GM21619 (cell line): ENCODE measurements at regions not wholly inside any gene's neighbourhood (a gene's known extent, or its start where the extent isn't known, plus 50 kb on each side); places are given as distances from the start of the nearest gene placed in this dataset.

Experiments
- ATAC-seq: cut with Tn5 transposase; IDR thresholded peaks from one replicate; pipeline ENCODE4 v1.9.1; 2021; ENCODE audit not compliant: unreplicated experiment

DNA sequence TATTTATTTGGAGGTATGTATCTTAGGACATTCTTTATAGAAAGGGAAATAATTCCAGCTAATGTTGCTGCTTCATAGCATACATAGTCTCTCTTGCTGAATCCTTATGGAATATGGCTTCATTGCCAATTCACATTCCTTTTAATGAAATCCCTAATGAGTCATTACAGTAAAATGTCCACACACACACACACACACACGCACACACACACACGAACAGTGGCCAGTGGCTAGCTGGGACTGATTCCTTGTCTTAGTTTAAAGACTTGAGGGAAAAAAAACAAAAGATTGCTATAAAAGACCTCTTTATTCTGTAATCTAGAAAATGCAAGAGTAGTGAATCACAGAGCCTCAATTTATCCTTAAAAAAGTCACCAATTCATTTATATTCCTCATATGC lies 301.6 kb downstream of the SLITRK6 start:
- ATAC-seq = no peak

- ATAC-seq = no peak
Observed at GRCh38 chr13:85492283-85492682, 306.9 kb downstream of the SLITRK6 start.

- no peak for ATAC-seq
Observed at GRCh38 chr13:85486663-85487062, 312.6 kb downstream of the SLITRK6 start.

- ATAC-seq = no peak
Observed at GRCh38 chr13:85473144-85473543, 326.1 kb downstream of the SLITRK6 start.

DNA sequence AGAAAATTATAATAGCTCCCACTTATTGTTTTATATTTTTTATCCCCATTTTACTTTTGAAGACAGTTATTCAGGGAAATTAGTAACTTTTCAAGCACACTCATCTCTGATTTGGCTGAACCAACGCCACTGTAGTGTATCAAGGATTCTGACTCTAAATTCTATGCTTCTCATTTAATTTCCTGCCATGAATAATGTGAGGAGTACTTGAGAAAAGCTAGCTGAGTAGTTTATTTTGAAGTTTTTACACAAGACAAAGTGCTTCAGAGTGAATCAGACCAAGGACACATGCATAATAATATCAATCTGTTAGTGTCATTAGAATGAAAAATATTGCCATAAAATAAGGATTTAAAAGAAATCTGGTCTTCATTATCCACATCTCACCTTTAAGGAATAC lies 329.9 kb downstream of the SLITRK6 start:
- ATAC-seq = no peak

GRCh38 chr13:85462792-85463425 lies 336.3 kb downstream of the SLITRK6 start:
- ATAC-seq = no peak

GRCh38 chr13:85461621-85462020 lies 337.6 kb downstream of the SLITRK6 start:
- no peak for ATAC-seq

GRCh38 chr13:85445534-85445933 lies 353.7 kb downstream of the SLITRK6 start:
- ATAC-seq = no peak

GRCh38 chr13:85441975-85442374 lies 357.2 kb downstream of the SLITRK6 start:
- no peak for ATAC-seq

- no peak for ATAC-seq
Observed at GRCh38 chr13:85441364-85441763, 357.9 kb downstream of the SLITRK6 start.

DNA sequence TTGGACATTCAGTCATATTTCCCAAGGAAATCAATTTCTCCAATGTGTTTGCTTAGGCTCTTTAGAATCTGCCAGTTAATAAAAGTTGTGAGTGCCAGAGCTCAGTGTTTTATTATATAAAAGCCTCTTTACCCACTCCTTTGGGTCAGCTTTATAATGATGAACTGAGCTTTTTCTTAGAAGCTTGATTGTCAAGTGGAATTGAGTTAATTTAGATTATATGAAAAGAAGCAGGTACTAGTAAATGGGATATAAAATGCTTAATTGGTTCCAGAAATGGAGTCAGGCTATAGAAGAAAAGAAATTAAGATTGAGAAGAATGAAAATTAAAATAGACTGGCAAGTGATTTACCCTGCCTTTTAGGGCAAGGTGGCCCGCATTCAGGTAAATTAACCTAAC lies 363.2 kb downstream of the SLITRK6 start:
- no peak for ATAC-seq

- no peak for ATAC-seq
Observed at GRCh38 chr13:85434927-85435326, 364.3 kb downstream of the SLITRK6 start.

DNA sequence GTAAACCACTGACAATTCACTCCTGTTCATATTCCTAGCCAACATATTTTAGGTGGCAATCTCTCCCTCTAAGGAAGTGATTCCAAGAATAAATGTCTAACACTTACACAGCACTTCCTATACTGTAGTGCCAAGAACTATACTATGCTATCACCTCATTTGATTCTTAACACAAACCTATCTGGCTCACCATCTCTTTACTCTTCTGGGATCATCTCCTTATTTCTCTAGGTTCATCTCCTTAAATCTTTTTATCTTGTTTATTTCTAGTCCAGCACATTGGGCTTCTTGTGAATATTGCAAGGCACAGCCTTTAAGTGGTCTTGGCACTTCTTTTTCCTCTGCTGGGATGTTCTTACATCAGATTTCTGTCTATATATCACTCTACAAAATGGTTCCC lies 366.3 kb downstream of the SLITRK6 start:
- ATAC-seq = no peak

DNA sequence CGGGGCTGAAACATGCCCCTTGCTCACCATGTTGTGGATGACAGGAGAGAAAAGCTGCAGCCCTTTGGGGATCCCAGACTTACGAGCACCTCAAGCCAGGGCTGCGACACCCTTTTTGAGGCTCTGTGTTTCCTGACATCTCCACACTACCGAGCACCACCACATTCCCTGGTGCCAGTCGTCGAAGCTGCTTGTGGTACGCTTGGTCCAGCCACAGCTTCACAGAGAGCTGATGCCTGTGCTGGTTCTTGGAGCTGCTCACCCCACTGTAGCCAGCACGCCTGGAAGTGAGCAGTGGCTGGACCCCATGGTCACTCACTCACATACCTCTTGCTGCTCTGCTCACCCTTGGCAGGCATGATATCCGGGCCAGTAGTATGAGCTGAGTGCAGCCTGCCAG lies 367.5 kb downstream of the SLITRK6 start:
- no peak for ATAC-seq

DNA sequence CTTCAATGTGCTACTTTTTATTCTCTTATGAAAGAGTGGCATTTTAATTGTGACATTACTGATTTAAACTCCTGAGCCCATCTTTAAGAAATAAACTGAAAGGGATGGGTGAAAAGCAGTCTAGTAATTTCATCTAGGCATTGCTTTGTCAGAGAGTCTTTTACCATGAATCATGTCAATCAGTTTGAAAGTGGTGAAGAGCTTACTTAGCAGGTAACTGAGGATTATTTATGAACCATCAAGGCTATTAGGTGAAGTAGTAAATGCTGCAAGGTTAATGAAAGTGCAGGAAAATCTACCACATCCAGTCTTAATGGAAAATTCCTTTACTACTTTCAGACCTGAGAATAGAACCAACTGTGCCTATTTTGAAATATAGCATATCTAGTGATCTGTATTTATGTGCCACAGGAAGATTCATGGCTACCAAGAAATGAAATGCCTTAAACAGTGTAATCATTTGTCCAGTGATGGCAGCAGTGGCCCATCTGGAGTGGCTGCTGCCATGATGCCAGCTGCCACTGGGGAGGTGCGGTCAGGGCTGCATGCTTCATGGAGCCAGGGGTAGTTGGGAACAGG lies 368.9 kb downstream of the SLITRK6 start:
- no peak for ATAC-seq

GRCh38 chr13:85427416-85427815 lies 371.8 kb downstream of the SLITRK6 start:
- ATAC-seq = no peak

DNA sequence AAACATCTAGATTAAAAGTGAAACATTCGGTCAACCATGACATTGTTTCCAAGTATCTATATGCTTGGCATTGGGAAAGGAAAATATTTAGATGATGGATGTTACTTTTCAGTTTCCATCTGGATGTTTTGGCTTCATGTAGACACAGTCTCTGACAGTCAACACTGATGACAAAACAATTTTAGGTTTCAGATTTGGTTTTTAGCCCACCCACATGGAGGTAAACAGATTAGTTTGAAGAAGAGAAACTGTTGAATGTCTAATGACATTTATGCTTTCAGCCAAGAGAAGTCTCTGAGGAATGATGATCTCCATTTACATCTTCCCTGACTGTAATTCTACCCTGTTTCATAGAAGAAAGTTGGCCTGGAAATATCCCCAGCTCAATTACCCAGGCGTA lies 379.1 kb downstream of the SLITRK6 start:
- no peak for ATAC-seq

GRCh38 chr13:85419611-85420010 lies 379.6 kb downstream of the SLITRK6 start:
- no peak for ATAC-seq

GRCh38 chr13:85417807-85418206 lies 381.4 kb downstream of the SLITRK6 start:
- no peak for ATAC-seq

DNA sequence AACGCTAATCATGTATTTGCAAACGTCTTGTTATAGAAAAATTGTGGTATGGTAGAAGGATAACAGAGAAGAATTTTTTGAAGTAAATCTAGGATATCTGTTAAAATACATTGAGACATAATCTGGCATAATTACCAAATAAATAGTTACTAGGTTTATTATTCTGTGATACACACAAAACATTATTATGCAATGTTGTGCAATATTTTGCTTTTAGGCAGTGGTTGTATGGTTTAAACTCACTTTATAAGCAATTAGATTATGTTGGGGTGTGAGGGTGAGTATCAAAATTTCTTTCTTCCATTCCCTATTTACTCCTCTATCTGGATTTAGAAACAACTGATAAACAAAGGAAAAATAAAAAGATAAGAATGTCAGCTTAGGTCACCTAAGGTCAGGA lies 385.6 kb downstream of the SLITRK6 start:
- no peak for ATAC-seq

DNA sequence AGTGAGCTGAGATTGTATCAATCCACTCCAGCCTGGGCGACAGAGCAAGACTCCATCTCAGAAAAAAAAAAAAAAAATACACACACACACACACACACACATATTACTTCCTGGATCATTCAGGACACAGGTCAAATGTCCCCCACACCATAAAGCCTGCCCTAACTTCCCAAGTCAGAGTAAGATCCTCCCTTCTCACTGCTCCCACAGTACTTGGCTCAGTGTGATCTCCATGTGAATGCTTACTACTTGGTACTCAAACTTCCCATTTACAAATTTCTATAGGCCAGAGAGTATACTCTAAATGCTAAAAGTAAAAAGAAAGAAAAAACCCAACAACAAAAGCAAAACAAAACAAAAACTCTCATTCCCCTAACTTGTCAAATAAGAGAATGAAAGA lies 386.8 kb downstream of the SLITRK6 start:
- no peak for ATAC-seq

DNA sequence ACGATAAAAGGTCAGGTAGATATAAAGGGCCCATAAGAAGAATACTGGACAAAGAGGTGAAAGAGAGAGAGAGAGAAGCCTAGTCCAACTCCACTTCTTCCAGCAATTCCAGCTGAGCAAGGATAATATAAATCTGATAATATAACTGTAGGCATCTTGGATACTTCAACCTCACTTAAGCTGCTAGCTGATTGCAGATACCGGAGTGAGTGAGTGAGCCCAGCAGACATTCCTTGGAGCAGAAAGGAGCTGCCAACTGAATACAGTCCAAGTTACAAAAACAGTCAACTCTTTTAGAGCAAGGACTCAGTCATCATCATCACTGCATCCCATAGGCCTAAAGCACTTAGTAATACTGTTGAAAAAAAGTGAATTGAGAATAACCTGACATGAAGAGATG lies 387.6 kb downstream of the SLITRK6 start:
- no peak for ATAC-seq

DNA sequence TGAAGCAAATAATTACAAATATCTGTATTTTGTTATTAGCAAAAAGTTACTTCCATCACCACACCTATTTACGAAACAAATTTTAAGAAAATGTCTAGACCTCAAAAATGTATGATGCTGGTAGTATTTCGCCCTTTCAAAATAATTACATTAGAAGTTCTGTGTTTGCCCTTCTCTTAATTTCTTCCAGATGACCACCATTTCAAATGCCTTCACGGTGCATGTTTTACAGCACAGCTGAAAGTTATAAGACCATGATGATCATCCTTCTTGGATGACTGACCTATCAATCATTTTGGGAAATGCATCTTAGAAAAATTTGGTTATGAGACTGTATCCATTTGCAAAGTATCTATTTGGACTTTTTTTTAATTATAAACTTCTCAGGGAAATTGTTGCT lies 390.8 kb downstream of the SLITRK6 start:
- ATAC-seq = no peak
